ENCODE measurements at regions not wholly inside any gene's neighbourhood (a gene's known extent, or its start where the extent isn't known, plus 50 kb on each side); places are given as distances from the start of the nearest gene placed in this dataset.

DNA sequence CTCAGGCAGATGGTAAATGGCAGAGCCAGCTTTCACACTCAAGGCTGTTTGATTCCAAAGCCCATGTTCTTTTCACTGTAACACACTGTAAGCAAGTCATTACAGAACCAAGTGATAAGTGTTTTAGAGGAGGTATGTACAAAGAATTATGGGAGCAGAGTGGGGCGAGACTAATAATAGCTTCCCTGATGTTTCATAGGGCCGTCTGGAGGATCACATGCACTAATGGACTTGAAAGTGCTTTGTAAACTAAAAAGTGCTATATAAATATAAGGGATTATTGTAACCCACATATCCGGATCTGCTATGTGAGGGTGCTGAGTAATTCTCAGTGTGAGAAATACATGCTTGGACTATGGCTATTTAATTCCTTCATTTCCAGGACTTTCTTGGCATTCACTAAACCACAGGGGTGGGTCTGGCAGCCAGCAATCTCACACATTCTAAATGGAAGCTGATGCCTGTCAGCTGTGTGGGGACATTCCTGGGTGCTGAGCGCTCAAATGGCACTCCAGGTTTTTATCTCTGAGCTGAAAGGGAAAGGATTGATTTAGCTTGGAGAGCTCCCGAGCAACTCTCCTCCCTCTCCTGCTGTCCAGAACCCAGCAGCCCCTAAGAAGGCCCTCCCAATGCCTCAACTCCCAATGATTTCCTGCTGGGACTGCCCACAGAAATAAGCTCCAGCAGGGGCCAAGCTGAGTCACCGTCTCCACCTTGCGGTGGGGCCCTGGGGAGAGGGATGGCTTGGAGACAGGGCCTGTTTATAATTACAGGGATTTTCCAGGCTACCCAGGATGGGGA lies 222.8 kb downstream of the SOX11 start:
- no peak overlapping the region for H3K4me3 Mint-ChIP-seq
- peaks cover 16% of the 10 kb centered on the region for H3K36me3 Mint-ChIP-seq (ENCODE audit: low read depth)
- peaks cover 25% of the 10 kb centered on the region for H3K4me1 Mint-ChIP-seq
- TF ChIP-seq, protein P1, sequence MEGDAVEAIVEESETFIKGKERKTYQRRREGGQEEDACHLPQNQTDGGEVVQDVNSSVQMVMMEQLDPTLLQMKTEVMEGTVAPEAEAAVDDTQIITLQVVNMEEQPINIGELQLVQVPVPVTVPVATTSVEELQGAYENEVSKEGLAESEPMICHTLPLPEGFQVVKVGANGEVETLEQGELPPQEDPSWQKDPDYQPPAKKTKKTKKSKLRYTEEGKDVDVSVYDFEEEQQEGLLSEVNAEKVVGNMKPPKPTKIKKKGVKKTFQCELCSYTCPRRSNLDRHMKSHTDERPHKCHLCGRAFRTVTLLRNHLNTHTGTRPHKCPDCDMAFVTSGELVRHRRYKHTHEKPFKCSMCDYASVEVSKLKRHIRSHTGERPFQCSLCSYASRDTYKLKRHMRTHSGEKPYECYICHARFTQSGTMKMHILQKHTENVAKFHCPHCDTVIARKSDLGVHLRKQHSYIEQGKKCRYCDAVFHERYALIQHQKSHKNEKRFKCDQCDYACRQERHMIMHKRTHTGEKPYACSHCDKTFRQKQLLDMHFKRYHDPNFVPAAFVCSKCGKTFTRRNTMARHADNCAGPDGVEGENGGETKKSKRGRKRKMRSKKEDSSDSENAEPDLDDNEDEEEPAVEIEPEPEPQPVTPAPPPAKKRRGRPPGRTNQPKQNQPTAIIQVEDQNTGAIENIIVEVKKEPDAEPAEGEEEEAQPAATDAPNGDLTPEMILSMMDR (IDR thresholded peaks at IDR 0.05) = no peak
- H3K9me3 Mint-ChIP-seq = peaks cover 39% of the 10 kb centered on the region
- peak; percentile 40 for DNase-seq
- H3K27ac Mint-ChIP-seq = peak overlapping the region; percentile 37
- H3K27me3 Mint-ChIP-seq (ENCODE audit: low read depth, poor library complexity) = peaks cover 5% of the 10 kb centered on the region

- peak; percentile 39 for DNase-seq
- Mint-ChIP-seq H3K36me3 (ENCODE audit: low read depth) (peaks cover 16% of the 10 kb centered on the region), H3K9me3 (peaks cover 43% of the 10 kb centered on the region), H3K27me3 (ENCODE audit: low read depth, poor library complexity) (peaks cover 5% of the 10 kb centered on the region), H3K4me1 (peaks cover 25% of the 10 kb centered on the region), H3K4me3 (no peak overlapping the region), H3K27ac (no peak overlapping the region)
- TF ChIP-seq, protein P1 (IDR thresholded peaks at IDR 0.05) = peak; percentile 33
Observed at GRCh38 chr2:5915881-5916310, 223.7 kb downstream of the SOX11 start.

DNA sequence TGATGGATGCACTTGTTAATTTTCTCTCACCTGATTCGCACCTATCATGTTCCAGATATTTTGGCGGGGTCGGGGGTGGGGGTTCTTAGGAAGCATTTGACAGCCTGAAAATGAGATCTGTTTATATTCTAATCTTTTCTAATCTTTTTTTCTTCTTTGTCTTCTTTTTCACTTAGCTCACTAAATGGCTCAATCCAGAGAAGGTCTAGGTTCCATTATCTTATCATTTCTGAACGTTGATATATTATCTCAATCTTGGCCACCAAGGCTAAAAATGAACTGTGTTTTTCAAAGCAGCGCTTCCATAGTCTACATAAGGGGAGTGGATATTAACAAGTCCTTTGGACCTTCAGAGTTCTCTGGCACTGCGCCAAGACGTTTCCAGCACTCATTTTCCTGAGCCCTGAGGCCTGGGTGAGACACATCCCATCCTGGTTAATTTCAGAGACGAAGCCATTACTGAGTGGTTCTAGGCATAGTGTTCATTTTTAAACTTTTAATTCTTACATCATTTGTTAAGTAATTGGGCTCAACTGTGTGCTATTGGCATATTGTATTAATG lies 229.0 kb downstream of the SOX11 start:
- no peak overlapping the region for H3K27ac Mint-ChIP-seq
- peaks cover 16% of the 10 kb centered on the region for H3K36me3 Mint-ChIP-seq (ENCODE audit: low read depth)
- peaks cover 5% of the 10 kb centered on the region for H3K27me3 Mint-ChIP-seq (ENCODE audit: low read depth, poor library complexity)
- peaks cover 20% of the 10 kb centered on the region for H3K4me1 Mint-ChIP-seq
- TF ChIP-seq, protein P1 (IDR thresholded peaks at IDR 0.05) = no peak
- DNase-seq = no peak
- H3K4me3 Mint-ChIP-seq = no peak overlapping the region
- H3K9me3 Mint-ChIP-seq = peaks cover 49% of the 10 kb centered on the region

GRCh38 chr2:5923957-5924945 lies 232.1 kb downstream of the SOX11 start:
- Mint-ChIP-seq H3K36me3 (ENCODE audit: low read depth) (peaks cover under 1% of the 10 kb centered on the region), H3K4me3 (no peak overlapping the region), H3K4me1 (peaks cover 35% of the 10 kb centered on the region), H3K27me3 (ENCODE audit: low read depth, poor library complexity) (peaks cover under 1% of the 10 kb centered on the region), H3K9me3 (peaks cover 24% of the 10 kb centered on the region), H3K27ac (peak overlapping the region; percentile 36)
- no peak for DNase-seq
- TF ChIP-seq, protein P1 (IDR thresholded peaks at IDR 0.05) = no peak

GRCh38 chr2:5925604-5926003 lies 233.4 kb downstream of the SOX11 start:
- TF ChIP-seq, protein P1 (IDR thresholded peaks at IDR 0.05) = no peak
- Mint-ChIP-seq H3K4me3 (no peak overlapping the region), H3K27me3 (ENCODE audit: low read depth, poor library complexity) (no peaks in the 10 kb centered on the region), H3K36me3 (ENCODE audit: low read depth) (peaks cover 11% of the 10 kb centered on the region), H3K27ac (no peak overlapping the region), H3K4me1 (peaks cover 35% of the 10 kb centered on the region), H3K9me3 (peaks cover 26% of the 10 kb centered on the region)
- no peak for DNase-seq
